Left lung (tissue), 4 donors: ENCODE measurements at regions not wholly inside any gene's neighbourhood (a gene's known extent, or its start where the extent isn't known, plus 50 kb on each side); places are given as distances from the start of the nearest gene placed in this dataset.

Source experiments
- ATAC-seq: fragments of 200-7000 bp; cut with Tn5 transposase; one replicate; pipeline ENCODE4 v1.9.1; 2020; ENCODE audit warnings: moderate library complexity
- DNase-seq, 4 donors: peaks; one replicate each; pipeline ENCODE4 v3.0.0-alpha.2; 2013 to 2020
- H3K27ac ChIP-seq, 2 donors: fragments of 200-600 bp; sonication (generic) in 1 of 2; one replicate each; pipeline versions ENCODE4 v1.5.0 to v1.8.0; 2020 to 2021
- H3K27me3 ChIP-seq, 2 donors: fragments of 200-600 bp; sonication (generic) in 1 of 2; one replicate each; pipeline versions ENCODE4 v1.5.0 to v1.8.0; 2020 to 2021
- H3K36me3 ChIP-seq, 2 donors: fragments of 200-600 bp; sonication (generic) in 1 of 2; one replicate each; pipeline versions ENCODE4 v1.5.0 to v1.8.0; 2020 to 2021
- H3K4me1 ChIP-seq, 2 donors: fragments of 200-600 bp; one replicate each; pipeline ENCODE4 v1.8.0; 2021
- H3K4me3 ChIP-seq, 2 donors: fragments of 200-600 bp; sonication (generic) in 1 of 2; one replicate each; pipeline versions ENCODE4 v1.5.0 to v1.8.0; 2020 to 2021; ENCODE audit warnings: mild to moderate bottlenecking in 1 of 2
- H3K9me3 ChIP-seq, 2 donors: fragments of 200-600 bp; sonication (generic) in 1 of 2; one replicate each; pipeline versions ENCODE4 v1.5.0 to v1.8.0; 2020 to 2021
- intact Hi-C, 2 donors: fragments of 100-400 bp; cut with DNase I; formaldehyde crosslinking; loops; one replicate each; pipeline versions ENCODE4 v1.11.2 to v1.14.2; 2022
- TF ChIP-seq, protein P1 (sequence below), 2 donors: fragments of 200-600 bp; sonication (generic) in 1 of 2; IDR thresholded peaks; one replicate each; pipeline versions ENCODE4 v1.5.0 to v1.8.0; 2021; ENCODE audit warnings: antibody characterized with exemption in 2 of 2
- donor health status: DM: no; HTN: yes; CAD: no.
- donor health status: DM: no; HTN: no; CAD: no.

DNA sequence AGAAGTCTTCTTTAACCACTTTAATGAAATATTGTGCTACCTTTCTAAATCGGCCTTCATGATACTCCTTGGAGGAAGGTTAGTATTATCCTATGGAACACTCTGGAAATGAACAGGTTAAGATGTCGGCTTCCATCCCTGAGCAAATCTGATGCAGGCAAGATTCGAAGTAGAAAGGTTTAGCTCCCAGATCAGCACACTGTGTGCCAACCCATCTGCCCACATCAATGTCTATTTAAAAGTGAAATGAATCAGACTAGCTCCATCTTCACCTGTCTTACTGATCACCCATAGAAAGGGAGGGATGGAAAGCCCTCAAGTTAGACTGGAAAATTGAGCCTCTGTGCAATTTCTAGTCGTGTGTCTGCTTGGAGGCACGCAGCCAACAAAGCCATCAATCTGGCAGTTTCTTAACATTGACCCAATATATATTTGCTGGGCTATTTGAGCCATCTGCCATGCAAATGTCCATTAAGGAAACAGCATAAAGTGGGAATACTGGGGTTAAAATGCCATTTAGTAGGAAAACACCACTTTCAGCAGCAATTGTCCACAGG, 506.1 kb downstream of the RMST start:
- no peak overlapping the region for H3K4me3 ChIP-seq
- no peaks in the 10 kb centered on the region for H3K27me3 ChIP-seq
- no peaks in the 10 kb centered on the region for H3K4me1 ChIP-seq
- DNase-seq (no peak), ATAC-seq (no peak)
- intact Hi-C loops = no loop called here
- H3K36me3 ChIP-seq = no peaks in the 10 kb centered on the region
- no peaks in the 10 kb centered on the region for H3K9me3 ChIP-seq
- TF ChIP-seq, protein P1, sequence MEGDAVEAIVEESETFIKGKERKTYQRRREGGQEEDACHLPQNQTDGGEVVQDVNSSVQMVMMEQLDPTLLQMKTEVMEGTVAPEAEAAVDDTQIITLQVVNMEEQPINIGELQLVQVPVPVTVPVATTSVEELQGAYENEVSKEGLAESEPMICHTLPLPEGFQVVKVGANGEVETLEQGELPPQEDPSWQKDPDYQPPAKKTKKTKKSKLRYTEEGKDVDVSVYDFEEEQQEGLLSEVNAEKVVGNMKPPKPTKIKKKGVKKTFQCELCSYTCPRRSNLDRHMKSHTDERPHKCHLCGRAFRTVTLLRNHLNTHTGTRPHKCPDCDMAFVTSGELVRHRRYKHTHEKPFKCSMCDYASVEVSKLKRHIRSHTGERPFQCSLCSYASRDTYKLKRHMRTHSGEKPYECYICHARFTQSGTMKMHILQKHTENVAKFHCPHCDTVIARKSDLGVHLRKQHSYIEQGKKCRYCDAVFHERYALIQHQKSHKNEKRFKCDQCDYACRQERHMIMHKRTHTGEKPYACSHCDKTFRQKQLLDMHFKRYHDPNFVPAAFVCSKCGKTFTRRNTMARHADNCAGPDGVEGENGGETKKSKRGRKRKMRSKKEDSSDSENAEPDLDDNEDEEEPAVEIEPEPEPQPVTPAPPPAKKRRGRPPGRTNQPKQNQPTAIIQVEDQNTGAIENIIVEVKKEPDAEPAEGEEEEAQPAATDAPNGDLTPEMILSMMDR (IDR thresholded peaks at IDR 0.05) = no peak
- H3K27ac ChIP-seq = no peak overlapping the region

- no peaks in the 10 kb centered on the region for H3K36me3 ChIP-seq
- intact Hi-C loops = no loop called here
- H3K27ac ChIP-seq = no peak overlapping the region
- no peaks in the 10 kb centered on the region for H3K4me1 ChIP-seq
- no peaks in the 10 kb centered on the region for H3K27me3 ChIP-seq
- DNase-seq (peak in 2 of 4 donors; percentile 23 to 45), ATAC-seq (no peak)
- H3K9me3 ChIP-seq = peaks cover 0 to 4% of the 10 kb centered on the region in 2 donors
- TF ChIP-seq, protein P1 (IDR thresholded peaks at IDR 0.05) = no peak
- H3K4me3 ChIP-seq = no peak overlapping the region
Measured at GRCh38 chr12:97977870-97978405, 515.3 kb downstream of the RMST start.

DNA sequence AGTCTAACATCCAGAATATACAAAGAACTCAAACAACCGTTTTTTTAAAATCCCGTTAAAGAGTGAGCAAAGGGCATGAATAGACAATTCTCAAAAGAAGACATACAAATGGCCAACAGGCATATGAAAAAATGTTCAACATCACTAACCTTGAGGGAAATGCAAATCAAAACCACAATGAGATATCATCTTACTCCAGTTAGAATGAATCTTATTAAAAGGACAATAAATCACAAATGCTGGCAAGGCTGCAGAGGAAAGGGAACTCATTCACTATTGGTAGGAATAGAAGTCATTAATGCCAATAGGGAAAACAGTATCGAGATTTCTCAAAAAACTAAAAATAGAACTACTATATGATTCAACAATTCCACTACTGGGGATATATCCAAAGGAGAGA, 520.1 kb downstream of the RMST start:
- intact Hi-C loops = no loop called here
- ATAC-seq (no peak), DNase-seq (no peak)

DNA sequence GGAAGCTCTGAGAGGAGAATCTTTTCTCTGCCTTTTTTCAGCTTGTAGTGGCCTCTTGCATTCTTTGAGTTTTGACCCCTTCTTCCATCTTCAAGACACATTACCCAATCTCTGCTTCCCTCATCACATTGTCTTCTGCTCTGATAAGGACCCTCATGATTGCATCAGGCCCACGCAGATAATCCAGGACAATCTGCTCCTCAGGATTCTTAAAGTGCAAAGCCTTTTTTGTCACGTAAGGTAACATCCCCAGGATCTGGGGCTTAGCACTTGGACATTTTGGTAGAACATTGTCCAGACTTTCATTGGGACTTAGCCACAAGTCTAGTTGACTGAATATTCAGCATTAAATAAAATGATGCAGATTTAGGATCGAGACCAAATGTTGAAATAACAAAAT, 521.2 kb downstream of the RMST start:
- H3K27ac ChIP-seq = no peak overlapping the region
- H3K27me3 ChIP-seq = no peaks in the 10 kb centered on the region
- H3K4me1 ChIP-seq = no peaks in the 10 kb centered on the region
- ATAC-seq (no peak), DNase-seq (no peak)
- TF ChIP-seq, protein P1 (IDR thresholded peaks at IDR 0.05) = no peak
- H3K36me3 ChIP-seq = no peaks in the 10 kb centered on the region
- intact Hi-C loops = no loop called here
- no peak overlapping the region for H3K4me3 ChIP-seq
- H3K9me3 ChIP-seq = peaks cover 0 to 4% of the 10 kb centered on the region in 2 donors

More for the DNA sequence above, 520.1 kb downstream of the RMST start:
- Histone ChIP-seq H3K27me3 (no peaks in the 10 kb centered on the region), H3K4me1 (no peaks in the 10 kb centered on the region), H3K36me3 (no peaks in the 10 kb centered on the region), H3K27ac (no peak overlapping the region), H3K9me3 (peaks cover 0 to 4% of the 10 kb centered on the region in 2 donors), H3K4me3 (no peak overlapping the region)
- TF ChIP-seq, protein P1 (IDR thresholded peaks at IDR 0.05) = no peak

GRCh38 chr12:97984436-97984835, 521.8 kb downstream of the RMST start:
- no peak for DNase-seq
- TF ChIP-seq, protein P1 (IDR thresholded peaks at IDR 0.05) = no peak
- Histone ChIP-seq H3K4me1 (no peaks in the 10 kb centered on the region), H3K27ac (no peak overlapping the region), H3K9me3 (peaks cover 0 to 4% of the 10 kb centered on the region in 2 donors), H3K36me3 (no peaks in the 10 kb centered on the region), H3K4me3 (no peak overlapping the region), H3K27me3 (no peaks in the 10 kb centered on the region)
- no peak for ATAC-seq
- intact Hi-C loops = no loop called here
